Effector memory CD4-positive, alpha-beta T cell (primary cell): ENCODE measurements at regions not wholly inside any gene's neighbourhood (a gene's known extent, or its start where the extent isn't known, plus 50 kb on each side); places are given as distances from the start of the nearest gene placed in this dataset.
"Not testable (repeated sequence)": the region's sequence is repeated elsewhere in the genome, so short reads cannot be mapped to it uniquely, and the experiment has no call there.

Experiments used
- DNase-seq, 3 donors: peaks; one replicate each; pipeline ENCODE4 v3.0.0-alpha.2; 2020
- H3K27ac ChIP-seq: 2 replicates; pipeline ENCODE4 v1.7.0; 2013; ENCODE audit warnings: mild to moderate bottlenecking, low read length, moderate library complexity; ENCODE audit not compliant: insufficient read depth, poor library complexity, severe bottlenecking
- H3K27me3 ChIP-seq: replicated peaks from 2 replicates; pipeline ENCODE4 v1.7.0; 2013; ENCODE audit warnings: mild to moderate bottlenecking, low read length; ENCODE audit not compliant: insufficient read depth, control insufficient read depth, poor library complexity, severe bottlenecking
- H3K36me3 ChIP-seq: 2 replicates; pipeline ENCODE4 v1.7.0; 2013; ENCODE audit warnings: mild to moderate bottlenecking, low read length, moderate library complexity; ENCODE audit not compliant: control insufficient read depth, insufficient read depth
- H3K4me1 ChIP-seq: 2 replicates; pipeline ENCODE4 v1.7.0; 2013; ENCODE audit warnings: low read length, mild to moderate bottlenecking; ENCODE audit not compliant: control insufficient read depth, insufficient read depth, poor library complexity, severe bottlenecking
- H3K4me3 ChIP-seq: 2 replicates; pipeline ENCODE4 v1.7.0; 2013; ENCODE audit warnings: low read length, low read depth, mild to moderate bottlenecking; ENCODE audit not compliant: insufficient read depth, poor library complexity, severe bottlenecking
- H3K9me3 ChIP-seq: 2 replicates; pipeline ENCODE4 v1.7.0; 2013; ENCODE audit warnings: mild to moderate bottlenecking, low read length, moderate library complexity; ENCODE audit not compliant: control insufficient read depth

DNA sequence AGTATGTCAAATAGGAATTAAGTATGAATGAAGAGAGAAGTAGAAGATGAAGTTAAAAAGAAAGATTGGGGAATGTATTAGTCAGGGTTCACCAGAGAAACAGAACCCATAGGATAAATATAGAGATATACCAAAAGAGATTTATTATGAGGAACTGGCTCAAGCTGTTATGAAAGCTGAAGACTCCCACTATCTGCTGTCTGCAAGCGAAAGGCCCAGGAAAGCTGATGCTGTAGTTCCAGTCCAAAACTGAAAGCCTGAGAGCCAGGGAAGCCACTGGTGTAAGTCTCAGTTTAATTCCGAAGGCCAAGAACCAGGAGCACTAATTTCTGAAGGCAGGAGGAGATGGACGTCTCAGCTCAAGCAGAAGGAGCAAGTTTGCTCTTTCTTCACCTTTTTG lies 200.9 kb upstream of the FN1 start:
- DNase-seq = no peak
- no peaks in the 10 kb centered on the region for H3K9me3 ChIP-seq
- H3K4me3 ChIP-seq = no peak overlapping the region
- no peak overlapping the region for H3K27ac ChIP-seq
- H3K27me3 ChIP-seq = no peaks in the 10 kb centered on the region
- H3K36me3 ChIP-seq = no peaks in the 10 kb centered on the region
- no peaks in the 10 kb centered on the region for H3K4me1 ChIP-seq

DNA sequence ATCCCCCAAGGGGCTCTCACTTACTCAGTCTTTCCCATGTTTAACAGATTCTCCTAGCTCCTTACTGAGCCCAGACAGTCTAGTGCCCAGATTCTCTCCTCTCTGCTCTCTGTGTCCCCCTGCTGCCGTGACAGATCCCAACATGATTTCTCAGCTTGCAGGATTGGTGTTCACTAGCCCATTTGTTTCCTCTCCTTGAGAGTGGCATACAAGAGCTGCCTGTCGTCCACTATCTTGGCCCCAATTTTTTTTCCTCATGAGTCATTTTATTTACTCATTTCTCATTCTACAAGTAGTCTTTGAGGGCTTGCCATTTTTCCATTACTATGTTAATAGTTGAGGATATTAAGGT lies 199.9 kb upstream of the FN1 start:
- no peaks in the 10 kb centered on the region for H3K27me3 ChIP-seq
- H3K4me3 ChIP-seq = no peak overlapping the region
- no peaks in the 10 kb centered on the region for H3K9me3 ChIP-seq
- DNase-seq = no peak
- no peaks in the 10 kb centered on the region for H3K36me3 ChIP-seq
- H3K27ac ChIP-seq = no peak overlapping the region
- no peaks in the 10 kb centered on the region for H3K4me1 ChIP-seq

DNA sequence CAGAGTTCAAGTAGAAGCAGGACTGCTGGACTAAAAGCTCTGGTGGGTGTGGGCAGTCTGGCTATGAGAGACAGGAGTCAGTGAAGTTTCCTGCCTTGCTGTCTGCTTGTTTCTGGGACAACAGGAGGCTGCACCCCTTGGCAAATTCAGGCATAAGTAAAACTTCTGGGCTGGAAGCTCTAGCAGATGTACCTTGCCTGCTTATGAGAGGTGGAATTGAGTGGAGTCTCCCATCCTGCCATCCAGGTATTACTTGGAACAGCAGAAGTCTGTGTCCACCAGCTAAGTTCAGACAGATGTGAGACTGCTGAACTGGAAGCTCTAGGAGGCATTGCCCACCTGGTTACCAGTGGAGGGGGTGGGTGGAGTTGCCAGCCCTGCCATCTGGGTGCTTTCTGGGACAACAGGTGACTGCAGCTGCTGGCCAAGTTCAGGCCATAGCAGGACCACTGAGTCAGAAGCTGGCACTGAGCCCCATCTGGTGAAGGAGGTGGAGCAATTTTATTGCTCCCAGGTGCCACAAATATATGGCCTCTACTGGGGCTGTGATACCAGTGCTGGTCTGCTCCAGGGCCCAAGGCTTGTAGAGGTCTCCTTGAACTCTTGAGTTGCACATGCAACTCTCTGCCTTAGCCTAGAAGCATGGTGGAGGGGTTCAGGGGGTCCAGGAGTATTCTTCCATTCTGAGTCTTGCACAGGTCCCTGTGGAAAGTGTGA lies 199.4 kb upstream of the FN1 start:
- H3K27ac ChIP-seq = no peak overlapping the region
- H3K4me3 ChIP-seq = no peak overlapping the region
- no peaks in the 10 kb centered on the region for H3K4me1 ChIP-seq
- no peak for DNase-seq
- no peaks in the 10 kb centered on the region for H3K36me3 ChIP-seq
- H3K27me3 ChIP-seq = no peaks in the 10 kb centered on the region
- H3K9me3 ChIP-seq = no peaks in the 10 kb centered on the region

DNA sequence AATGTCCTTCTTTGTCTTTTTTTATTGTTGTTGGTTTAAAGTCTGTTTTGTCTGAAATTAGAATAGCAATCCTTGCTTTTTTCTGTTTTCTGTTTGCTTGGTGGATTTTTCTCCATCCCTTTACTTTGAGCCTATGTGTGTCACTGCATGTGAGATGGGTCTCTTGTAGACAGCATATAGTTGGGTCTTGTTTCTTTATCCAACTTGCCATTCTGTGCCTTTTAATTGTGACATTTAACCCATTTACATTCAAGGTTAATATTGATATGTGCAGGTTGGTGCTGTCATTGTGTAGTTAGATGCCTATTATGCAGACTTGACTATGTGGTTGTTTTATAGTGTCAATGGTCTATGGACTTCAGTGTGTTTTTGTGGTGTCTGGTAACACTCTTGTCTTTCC lies 197.5 kb upstream of the FN1 start:
- H3K9me3 ChIP-seq = no peaks in the 10 kb centered on the region
- no peak for DNase-seq
- no peaks in the 10 kb centered on the region for H3K36me3 ChIP-seq
- H3K27me3 ChIP-seq = no peaks in the 10 kb centered on the region
- no peak overlapping the region for H3K27ac ChIP-seq
- H3K4me3 ChIP-seq = no peak overlapping the region
- no peaks in the 10 kb centered on the region for H3K4me1 ChIP-seq

DNA sequence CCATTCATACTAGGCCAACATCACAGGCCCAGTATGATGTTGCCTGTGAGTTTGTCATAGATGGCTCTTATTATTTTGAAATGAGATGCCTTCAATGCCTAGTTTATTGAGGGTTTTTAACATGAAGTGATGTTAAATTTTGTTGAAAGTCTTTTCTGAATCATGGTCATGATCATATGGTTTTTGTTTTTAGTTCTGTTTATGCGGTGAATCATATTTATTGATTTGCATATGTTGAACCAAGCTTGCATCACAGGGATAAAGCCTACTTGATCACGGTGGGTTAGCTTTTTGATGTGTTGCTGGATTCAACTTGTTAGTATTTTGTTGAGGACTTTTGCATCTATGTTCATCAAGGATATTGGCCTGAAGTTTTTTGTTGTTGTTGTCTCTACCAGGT lies 195.8 kb upstream of the FN1 start:
- H3K36me3 ChIP-seq = no peaks in the 10 kb centered on the region
- no peak overlapping the region for H3K27ac ChIP-seq
- H3K4me1 ChIP-seq = no peaks in the 10 kb centered on the region
- DNase-seq = no peak
- no peaks in the 10 kb centered on the region for H3K27me3 ChIP-seq
- H3K4me3 ChIP-seq = no peak overlapping the region
- H3K9me3 ChIP-seq = no peaks in the 10 kb centered on the region

DNA sequence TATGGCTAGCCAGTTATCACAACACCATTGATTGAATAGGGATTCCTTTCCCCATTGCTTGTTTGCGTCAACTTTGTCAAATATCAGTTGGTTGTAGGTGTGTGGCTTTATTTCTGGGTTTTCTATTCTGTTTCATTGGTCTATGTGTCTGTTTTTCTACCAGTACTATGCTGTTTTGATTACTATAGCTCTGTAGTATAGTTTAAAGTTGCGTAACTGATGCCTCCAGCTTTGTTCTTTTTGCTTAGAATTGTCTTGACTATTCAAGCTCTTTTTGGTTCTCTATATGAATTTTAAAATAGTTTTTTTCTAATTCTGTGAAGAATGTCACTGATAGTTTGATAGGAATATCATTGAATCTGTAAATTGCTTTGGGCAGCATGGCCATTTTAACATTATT lies 194.9 kb upstream of the FN1 start:
- not testable (repeated sequence) for DNase-seq, H3K36me3 ChIP-seq, H3K4me3 ChIP-seq

DNA sequence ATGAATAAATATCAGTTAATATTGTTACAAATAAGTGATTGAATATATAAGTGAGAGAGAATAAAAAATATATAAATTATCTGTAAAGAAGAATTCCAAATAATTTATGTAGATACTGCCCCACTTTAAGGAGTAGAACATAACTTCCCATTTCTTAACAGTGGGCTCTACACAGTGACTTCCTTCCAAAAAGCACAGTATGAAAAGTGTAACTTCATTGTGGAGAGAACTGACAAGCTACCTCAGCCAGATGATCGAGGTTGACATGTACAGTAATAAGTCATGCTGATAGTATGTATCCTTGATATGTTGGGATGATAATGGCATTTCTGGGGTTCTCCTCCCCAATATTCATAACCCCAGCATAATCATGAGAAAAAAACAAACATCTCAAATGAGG lies 191.9 kb upstream of the FN1 start:
- Histone ChIP-seq H3K27me3 (no peaks in the 10 kb centered on the region), H3K27ac (no peak overlapping the region), H3K4me3 (no peak overlapping the region), H3K4me1 (no peaks in the 10 kb centered on the region), H3K36me3 (no peaks in the 10 kb centered on the region), H3K9me3 (no peaks in the 10 kb centered on the region)
- no peak for DNase-seq

More for the DNA sequence above, 194.9 kb upstream of the FN1 start:
- not testable (repeated sequence) for H3K9me3 ChIP-seq, H3K27me3 ChIP-seq, H3K27ac ChIP-seq, H3K4me1 ChIP-seq

DNA sequence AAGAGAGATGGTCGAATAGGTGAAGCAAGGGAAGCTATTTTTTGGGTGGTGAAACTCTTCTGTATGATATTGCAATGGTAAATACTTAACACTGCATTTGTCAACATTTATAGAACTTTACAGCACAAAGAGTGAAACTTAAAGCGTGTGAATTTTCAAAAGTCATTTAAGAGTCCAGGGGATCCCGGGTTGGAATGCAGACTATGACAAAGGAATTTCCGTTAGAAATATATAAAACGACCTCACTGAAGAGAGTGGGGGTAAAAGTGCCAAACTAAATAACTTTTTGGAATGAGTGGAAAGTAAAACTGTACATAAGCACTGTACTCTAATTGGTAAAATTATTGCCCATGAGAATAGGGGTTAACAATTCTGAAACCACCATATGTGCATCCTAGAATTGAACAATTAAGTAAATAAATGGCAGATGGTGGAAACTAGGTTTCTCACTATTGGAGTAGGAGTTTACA lies 191.0 kb upstream of the FN1 start:
- Histone ChIP-seq H3K4me1 (no peaks in the 10 kb centered on the region), H3K9me3 (no peaks in the 10 kb centered on the region), H3K27me3 (no peaks in the 10 kb centered on the region), H3K4me3 (no peak overlapping the region), H3K27ac (no peak overlapping the region), H3K36me3 (no peaks in the 10 kb centered on the region)
- DNase-seq = no peak

DNA sequence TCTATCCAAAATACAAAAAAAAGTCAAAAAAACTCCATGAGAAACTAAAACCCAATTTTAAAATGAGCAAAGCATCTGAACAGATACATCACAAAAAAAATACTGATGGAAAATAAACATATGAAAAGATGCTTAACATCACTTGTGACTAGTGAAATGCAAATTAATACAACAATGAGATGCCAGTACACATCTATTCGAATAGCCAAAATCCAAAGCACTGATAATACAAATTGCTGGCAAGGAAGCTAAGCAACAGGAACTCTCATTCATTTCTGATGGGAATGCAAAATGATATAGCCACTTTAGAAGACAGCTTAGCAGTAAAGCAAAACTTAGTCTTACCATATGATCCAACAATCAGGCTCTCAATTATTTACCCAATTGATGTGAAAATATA lies 190.2 kb upstream of the FN1 start:
- no peak overlapping the region for H3K4me3 ChIP-seq
- no peak for DNase-seq
- H3K27me3 ChIP-seq = no peaks in the 10 kb centered on the region
- no peaks in the 10 kb centered on the region for H3K9me3 ChIP-seq
- no peaks in the 10 kb centered on the region for H3K4me1 ChIP-seq
- H3K27ac ChIP-seq = no peak overlapping the region
- no peaks in the 10 kb centered on the region for H3K36me3 ChIP-seq

DNA sequence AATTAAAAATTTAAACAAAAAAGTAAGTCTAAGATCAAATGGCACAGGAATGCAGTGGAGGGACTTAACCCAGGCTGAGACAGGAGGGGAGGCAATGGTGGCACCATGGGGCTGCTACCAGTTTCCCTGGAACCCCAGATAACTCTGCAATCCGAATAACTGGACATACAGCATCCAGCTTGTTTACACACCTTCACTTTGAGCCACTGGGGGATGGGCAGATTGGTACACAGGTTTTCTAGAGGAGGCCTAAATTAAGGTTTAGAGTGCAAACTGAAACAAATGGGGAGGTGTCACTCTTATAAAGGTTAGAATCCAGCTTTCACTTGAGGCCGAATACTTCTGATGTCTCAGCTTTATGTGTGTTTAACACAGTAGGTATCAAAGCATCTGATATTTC lies 189.3 kb upstream of the FN1 start:
- Histone ChIP-seq H3K27me3 (no peaks in the 10 kb centered on the region), H3K9me3 (no peaks in the 10 kb centered on the region), H3K4me1 (no peaks in the 10 kb centered on the region), H3K27ac (no peak overlapping the region), H3K36me3 (no peaks in the 10 kb centered on the region), H3K4me3 (no peak overlapping the region)
- no peak for DNase-seq
